ENCODE measurements at regions not wholly inside any gene's neighbourhood (a gene's known extent, or its start where the extent isn't known, plus 50 kb on each side); places are given as distances from the start of the nearest gene placed in this dataset.
A peak's percentile ranks its signal among the peaks of the same experiment; 100 is the strongest.

- intact Hi-C loops (cut with DNase I) = no loop called here
These were observed 241.1 kb upstream of the KLF3 start for GRCh38 chr4:38422850-38423249.

GRCh38 chr4:38424151-38424871 lies 239.7 kb upstream of the KLF3 start:
- no peak for FAIRE-seq

More at GRCh38 chr4:38422850-38423249, 241.1 kb upstream of the KLF3 start:
- H3K9ac ChIP-seq (ENCODE audit: low read length in 3 of 3) = no peak overlapping the region
- H3K27me3 ChIP-seq (ENCODE audit: control insufficient read depth, insufficient read depth, low read length) = no peaks in the 10 kb centered on the region
- no peak overlapping the region for H3K4me3 ChIP-seq (ENCODE audit: low read length in 3 of 3)
- no peak for FAIRE-seq
- no peaks in the 10 kb centered on the region for H3K36me3 ChIP-seq (ENCODE audit: control insufficient read depth in 2 of 3, insufficient read depth in 3 of 3, low read length in 3 of 3)
- H3K27ac ChIP-seq (ENCODE audit: low read depth in 2 of 2, low read length in 2 of 2) = no peak overlapping the region
- TF ChIP-seq, protein P1, sequence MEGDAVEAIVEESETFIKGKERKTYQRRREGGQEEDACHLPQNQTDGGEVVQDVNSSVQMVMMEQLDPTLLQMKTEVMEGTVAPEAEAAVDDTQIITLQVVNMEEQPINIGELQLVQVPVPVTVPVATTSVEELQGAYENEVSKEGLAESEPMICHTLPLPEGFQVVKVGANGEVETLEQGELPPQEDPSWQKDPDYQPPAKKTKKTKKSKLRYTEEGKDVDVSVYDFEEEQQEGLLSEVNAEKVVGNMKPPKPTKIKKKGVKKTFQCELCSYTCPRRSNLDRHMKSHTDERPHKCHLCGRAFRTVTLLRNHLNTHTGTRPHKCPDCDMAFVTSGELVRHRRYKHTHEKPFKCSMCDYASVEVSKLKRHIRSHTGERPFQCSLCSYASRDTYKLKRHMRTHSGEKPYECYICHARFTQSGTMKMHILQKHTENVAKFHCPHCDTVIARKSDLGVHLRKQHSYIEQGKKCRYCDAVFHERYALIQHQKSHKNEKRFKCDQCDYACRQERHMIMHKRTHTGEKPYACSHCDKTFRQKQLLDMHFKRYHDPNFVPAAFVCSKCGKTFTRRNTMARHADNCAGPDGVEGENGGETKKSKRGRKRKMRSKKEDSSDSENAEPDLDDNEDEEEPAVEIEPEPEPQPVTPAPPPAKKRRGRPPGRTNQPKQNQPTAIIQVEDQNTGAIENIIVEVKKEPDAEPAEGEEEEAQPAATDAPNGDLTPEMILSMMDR (IDR thresholded peaks at IDR 0.05; ENCODE audit: borderline replicate concordance, extremely low read depth, insufficient read depth) = no peak
- no peak for DNase-seq
- H3K9me3 ChIP-seq (ENCODE audit: control insufficient read depth in 2 of 3, insufficient read depth in 1 of 3, low read length in 3 of 3) = no peaks in the 10 kb centered on the region
- H3K4me1 ChIP-seq (ENCODE audit: control insufficient read depth in 2 of 3, insufficient read depth in 2 of 3, low read depth in 1 of 3, low read length in 3 of 3) = no peaks in the 10 kb centered on the region

DNA sequence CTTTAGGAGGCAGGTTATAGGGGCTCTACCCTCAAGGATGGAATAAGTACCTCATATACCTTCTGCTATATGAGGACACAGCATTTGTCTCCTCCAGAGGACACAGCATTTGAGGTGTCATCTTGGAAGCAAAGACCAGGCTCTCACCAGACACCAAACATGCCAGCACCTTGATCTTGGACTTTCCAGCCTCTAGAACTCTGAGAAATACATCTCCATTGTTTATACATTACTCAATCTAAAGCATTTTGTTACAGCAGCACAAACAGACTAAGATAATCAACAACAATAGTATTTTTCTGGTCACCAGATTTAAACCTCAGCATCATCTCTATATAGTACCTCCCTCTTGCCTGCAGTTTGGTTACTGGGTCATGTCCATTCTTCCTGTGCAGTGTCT lies 237.5 kb upstream of the KLF3 start:
- H3K36me3 ChIP-seq (ENCODE audit: control insufficient read depth in 2 of 3, insufficient read depth in 3 of 3, low read length in 3 of 3) = no peaks in the 10 kb centered on the region
- H3K4me1 ChIP-seq (ENCODE audit: control insufficient read depth in 2 of 3, insufficient read depth in 2 of 3, low read depth in 1 of 3, low read length in 3 of 3) = no peaks in the 10 kb centered on the region
- no peak overlapping the region for H3K9ac ChIP-seq (ENCODE audit: low read length in 3 of 3)
- DNase-seq (no peak), FAIRE-seq (no peak)
- no peak overlapping the region for H3K4me3 ChIP-seq (ENCODE audit: low read length in 3 of 3)
- intact Hi-C loops (cut with DNase I) = no loop called here
- TF ChIP-seq, protein P1 (IDR thresholded peaks at IDR 0.05; ENCODE audit: borderline replicate concordance, extremely low read depth, insufficient read depth) = no peak
- H3K27ac ChIP-seq (ENCODE audit: low read depth in 2 of 2, low read length in 2 of 2) = no peak overlapping the region
- H3K9me3 ChIP-seq (ENCODE audit: control insufficient read depth in 2 of 3, insufficient read depth in 1 of 3, low read length in 3 of 3) = no peaks in the 10 kb centered on the region
- no peaks in the 10 kb centered on the region for H3K27me3 ChIP-seq (ENCODE audit: control insufficient read depth, insufficient read depth, low read length)

More at GRCh38 chr4:38424151-38424871, 239.7 kb upstream of the KLF3 start:
- H3K4me1 ChIP-seq (ENCODE audit: control insufficient read depth in 2 of 3, insufficient read depth in 2 of 3, low read depth in 1 of 3, low read length in 3 of 3) = no peaks in the 10 kb centered on the region
- H3K4me3 ChIP-seq (ENCODE audit: low read length in 3 of 3) = no peak overlapping the region
- TF ChIP-seq, protein P1 (IDR thresholded peaks at IDR 0.05; ENCODE audit: borderline replicate concordance, extremely low read depth, insufficient read depth) = no peak
- H3K27me3 ChIP-seq (ENCODE audit: control insufficient read depth, insufficient read depth, low read length) = no peaks in the 10 kb centered on the region
- H3K36me3 ChIP-seq (ENCODE audit: control insufficient read depth in 2 of 3, insufficient read depth in 3 of 3, low read length in 3 of 3) = no peaks in the 10 kb centered on the region
- no peaks in the 10 kb centered on the region for H3K9me3 ChIP-seq (ENCODE audit: control insufficient read depth in 2 of 3, insufficient read depth in 1 of 3, low read length in 3 of 3)
- peak; percentile 31 to 70 (median 54) for DNase-seq
- intact Hi-C loops (cut with DNase I) = no loop called here
- H3K27ac ChIP-seq (ENCODE audit: low read depth in 2 of 2, low read length in 2 of 2) = no peak overlapping the region
- H3K9ac ChIP-seq (ENCODE audit: low read length in 3 of 3) = no peak overlapping the region

Data from kidney (tissue), 13 donors.